ENCODE measurements at regions not wholly inside any gene's neighbourhood (a gene's known extent, or its start where the extent isn't known, plus 50 kb on each side); places are given as distances from the start of the nearest gene placed in this dataset.

DNA sequence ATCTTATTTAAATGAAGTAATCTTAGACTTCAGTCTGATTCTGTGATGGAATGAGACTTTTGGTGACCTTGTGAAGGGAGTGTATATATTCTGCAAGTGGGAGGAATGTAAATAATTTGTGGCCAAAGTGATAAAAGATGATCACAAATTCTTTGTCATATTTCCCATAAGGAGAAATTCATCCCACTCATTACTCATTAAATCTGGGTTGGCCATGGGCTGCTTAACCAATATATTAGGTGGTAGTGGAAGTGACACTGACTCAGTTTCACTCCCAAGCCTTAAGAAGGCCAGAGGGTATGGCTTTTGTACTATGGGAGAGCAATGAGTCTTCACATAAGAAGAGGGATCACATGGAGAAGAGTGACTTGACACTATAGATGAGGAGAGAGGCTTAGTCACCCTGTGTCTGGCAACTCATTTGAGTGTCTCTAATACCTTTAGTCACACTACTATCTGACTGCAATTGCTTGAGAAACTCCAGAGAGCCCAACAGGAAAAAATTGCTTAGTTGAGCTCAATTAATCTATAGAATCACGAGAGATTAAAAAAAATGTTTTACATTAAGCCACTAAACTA, 408.2 kb upstream of the PITX2 start:
- TF ChIP-seq POLR2A (IDR thresholded peaks at IDR 0.05), result no peak
- no peak for TF ChIP-seq POLR2AphosphoS5 (IDR thresholded peaks at IDR 0.05)
